ENCODE measurements at regions not wholly inside any gene's neighbourhood (a gene's known extent, or its start where the extent isn't known, plus 50 kb on each side); places are given as distances from the start of the nearest gene placed in this dataset.
"Not testable (repeated sequence)": the region's sequence is repeated elsewhere in the genome, so short reads cannot be mapped to it uniquely, and the experiment has no call there.

DNA sequence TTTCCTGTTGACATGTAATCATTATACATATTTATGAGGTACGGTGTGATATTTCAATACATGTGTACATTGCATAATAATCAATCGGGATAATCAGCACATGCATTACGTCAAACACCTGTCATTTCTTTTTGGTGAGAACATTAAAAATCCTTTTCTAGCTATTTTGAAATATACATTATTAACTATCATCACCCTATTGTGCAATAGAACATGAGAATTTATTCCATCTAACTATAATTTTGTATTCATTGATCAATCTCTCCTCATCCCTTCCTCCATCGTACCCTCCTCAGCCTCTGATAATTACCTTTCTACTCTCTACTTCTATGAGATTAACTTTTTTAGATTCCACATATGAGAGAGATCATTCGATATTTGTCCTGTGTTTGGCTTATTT lies 170.9 kb upstream of the GHR start:
- no peak for DNase-seq

DNA sequence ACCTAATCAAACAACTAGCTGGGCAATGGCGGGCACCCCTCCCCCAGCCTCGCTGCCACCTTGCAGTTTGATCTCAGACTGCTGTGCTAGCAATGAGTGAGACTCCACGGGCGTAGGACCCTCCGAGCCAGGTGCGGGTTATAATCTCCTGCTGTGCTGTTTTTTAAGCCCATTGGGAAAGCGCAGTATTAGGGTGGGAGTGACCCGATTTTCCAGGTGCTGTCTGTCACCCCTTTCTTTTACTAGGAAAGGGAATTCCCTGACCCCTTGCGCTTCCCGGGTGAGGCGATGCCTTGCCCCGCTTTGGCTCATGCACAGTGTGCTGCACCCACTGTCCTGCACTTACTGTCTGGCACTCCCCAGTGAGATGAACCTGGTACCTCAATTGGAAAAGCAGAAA lies 163.3 kb upstream of the GHR start:
- not testable (repeated sequence) for DNase-seq

- DNase-seq, result no peak
These were observed 156.1 kb upstream of the GHR start for GRCh38 chr5:42267091-42267490.

DNA sequence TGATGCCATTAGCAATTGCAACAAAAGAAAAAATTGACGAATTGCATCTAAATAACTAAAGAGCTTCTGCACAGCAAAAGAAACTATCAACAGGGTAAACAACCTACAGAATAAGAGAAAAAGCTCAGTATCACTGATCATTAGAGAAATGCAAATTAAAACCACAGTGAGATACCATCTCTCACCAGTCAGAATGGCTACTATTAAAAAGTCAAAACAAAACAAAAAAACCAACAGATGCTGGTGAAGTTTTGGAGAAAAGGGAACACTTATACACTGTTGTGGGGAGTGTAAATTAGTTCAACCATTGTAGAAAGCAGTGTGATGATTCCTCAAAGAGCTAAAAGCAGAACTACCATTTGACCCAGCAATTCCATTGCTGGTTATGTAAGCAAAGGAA lies 155.1 kb upstream of the GHR start:
- DNase-seq, result not testable (repeated sequence)

- no peak for DNase-seq
These were observed 154.6 kb upstream of the GHR start for GRCh38 chr5:42268630-42269029.

- no peak for DNase-seq
These were observed 152.5 kb upstream of the GHR start for GRCh38 chr5:42270771-42271170.

DNA sequence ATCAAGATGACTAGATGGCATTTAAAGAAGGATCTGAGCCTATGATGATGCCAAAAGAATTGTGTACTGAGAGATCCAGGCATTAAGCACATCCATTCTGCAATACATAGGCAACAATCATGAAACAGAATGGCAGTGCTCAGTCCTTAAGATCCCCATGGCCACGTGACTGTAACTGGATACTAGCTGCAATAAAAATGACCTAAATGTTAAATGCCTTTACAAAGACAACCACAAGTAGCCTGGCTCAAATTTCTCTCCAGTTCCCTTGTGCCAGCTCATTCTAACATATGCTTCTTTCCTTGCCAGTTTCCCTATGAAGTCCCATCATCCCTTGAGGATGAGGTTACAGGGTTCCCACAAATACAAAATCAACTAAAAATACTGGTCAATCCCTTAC lies 148.3 kb upstream of the GHR start:
- no peak for DNase-seq

GRCh38 chr5:42277293-42277692 lies 145.9 kb upstream of the GHR start:
- no peak for DNase-seq

- DNase-seq, result no peak
These were observed 138.7 kb upstream of the GHR start for GRCh38 chr5:42284584-42284983.

- DNase-seq, result no peak
These were observed 138.0 kb upstream of the GHR start for GRCh38 chr5:42285230-42285629.

DNA sequence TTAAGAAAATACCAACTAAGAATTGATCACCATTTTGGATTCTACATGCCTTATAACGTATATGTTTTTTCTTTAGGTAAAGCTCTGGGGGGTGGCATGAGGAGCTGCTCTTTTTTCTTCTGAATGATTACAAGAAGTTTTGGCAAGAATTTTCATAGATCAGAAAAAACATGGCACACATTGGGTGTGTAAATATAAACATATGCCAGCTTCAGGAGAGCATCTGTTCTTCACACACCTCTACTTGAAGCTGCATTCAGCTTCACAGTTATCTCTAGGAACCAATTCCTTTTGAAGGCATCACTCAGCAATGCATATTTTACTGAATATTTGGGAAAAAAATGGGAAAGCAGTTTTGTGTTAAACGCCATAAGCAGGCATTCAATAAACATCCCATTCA lies 122.7 kb upstream of the GHR start:
- DNase-seq, result no peak

DNA sequence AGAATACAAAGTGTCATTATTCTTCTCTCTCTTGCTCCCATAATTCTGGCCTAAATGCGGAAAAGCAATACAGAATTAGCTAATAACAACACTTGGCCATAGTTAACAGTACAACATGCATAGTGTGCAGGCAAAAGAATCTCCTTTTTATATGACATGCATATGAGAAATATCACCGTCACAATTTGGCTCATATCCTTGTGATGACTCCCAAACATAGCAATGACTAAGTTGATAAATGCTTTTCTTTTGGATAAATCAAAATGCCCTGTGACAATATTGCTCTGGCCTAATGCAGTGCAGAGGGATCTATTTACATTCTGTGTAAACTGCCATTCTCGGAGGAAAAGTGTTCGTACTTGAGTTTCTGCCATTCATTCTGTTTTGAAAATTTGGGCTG lies 121.9 kb upstream of the GHR start:
- no peak for DNase-seq

DNA sequence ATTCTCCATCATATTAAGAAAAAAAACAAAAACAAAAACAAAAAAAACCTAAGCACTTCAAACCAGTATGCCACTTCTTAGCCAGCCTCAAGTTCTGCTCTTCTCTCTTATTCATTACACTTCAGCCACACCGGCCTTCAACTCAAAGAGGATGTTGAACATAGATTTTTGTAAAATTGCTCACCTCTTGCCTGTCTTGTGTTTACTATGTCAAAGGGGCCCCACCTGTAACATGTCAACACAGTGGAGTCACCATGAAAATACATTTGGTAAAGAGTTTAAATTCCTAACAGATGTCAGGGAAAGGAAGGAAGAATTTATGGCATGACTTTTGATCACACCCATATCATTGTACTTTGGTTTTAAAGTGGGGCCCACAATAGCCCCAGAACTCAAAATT lies 121.1 kb upstream of the GHR start:
- no peak for DNase-seq

GRCh38 chr5:42306287-42306686 lies 117.0 kb upstream of the GHR start:
- no peak for DNase-seq

DNA sequence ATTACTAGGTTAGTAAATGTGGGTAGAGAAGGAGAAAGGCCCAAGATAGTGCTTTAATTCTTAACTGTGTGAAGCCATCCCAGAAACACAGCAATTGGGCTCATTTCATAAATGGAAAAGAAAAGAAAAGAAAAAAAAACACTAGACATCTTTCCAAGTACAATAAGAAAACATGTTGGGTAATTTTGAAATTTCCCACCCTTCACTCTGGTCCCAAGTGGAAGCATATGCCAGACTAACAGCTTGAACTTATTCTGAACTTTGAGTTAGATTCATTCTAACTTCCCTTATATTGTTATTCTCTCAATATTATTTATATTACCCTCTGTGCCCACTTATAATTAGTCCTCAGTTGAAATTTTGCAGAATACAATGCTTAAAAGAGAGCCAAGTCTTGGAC lies 113.4 kb upstream of the GHR start:
- no peak for DNase-seq

DNA sequence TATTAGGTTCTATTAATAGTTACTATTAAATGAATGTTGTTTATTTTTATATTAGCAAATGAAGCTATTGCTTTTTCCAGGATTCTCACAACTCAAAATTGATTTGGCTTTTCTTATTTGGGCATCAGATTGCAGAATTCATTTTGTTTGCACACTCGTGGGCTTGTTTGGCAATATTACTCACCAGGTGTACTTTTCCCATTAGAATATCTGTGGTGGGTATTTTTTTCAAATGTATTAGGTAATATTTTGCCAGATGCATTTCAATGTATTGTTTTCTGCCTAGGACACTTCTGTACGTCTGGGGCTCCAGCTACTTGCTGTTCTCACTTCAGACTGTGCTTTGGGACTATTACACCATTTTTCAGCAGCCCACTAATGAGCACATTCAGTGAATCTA lies 108.0 kb upstream of the GHR start:
- no peak for DNase-seq

GRCh38 chr5:42317575-42317974 lies 105.7 kb upstream of the GHR start:
- no peak for DNase-seq

DNA sequence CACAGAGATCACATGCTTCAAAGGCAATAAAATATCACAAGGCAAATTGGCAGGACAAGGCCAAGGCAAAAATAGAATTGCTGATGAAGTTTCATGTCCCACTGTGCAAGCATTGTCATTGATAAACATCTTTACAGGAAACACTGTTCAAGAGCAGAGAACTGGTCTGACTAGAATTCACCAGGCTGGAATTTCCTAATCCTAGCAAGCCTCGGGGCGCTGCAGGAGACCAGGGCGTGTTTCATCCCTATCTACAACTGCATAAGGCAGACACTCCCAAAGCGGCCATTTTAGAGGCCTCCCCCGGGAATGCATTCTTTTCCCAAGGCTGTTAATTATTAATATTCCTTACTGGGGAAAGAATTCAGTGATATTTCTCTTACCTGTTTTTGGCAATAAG lies 103.7 kb upstream of the GHR start:
- DNase-seq, result not testable (repeated sequence)

DNA sequence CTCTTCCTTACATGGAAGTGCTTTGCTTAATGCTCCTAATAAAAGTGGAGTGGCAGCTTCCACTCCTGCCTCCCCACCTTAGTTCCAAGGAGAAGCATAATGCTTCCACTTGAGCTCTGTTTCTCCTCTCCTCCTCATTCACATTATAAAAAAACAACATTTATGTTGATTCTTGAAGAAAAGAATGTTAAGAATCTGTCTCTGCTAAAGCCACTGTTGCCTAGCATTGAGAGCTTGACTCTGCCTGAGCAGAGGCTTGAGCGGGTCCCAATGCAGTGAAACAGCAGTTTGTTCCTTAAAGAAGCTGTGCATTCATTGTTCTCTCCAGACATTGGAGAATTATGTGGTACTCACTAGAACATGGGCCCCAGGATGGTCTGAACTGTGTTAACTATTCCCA lies 101.5 kb upstream of the GHR start:
- DNase-seq, result no peak

DNA sequence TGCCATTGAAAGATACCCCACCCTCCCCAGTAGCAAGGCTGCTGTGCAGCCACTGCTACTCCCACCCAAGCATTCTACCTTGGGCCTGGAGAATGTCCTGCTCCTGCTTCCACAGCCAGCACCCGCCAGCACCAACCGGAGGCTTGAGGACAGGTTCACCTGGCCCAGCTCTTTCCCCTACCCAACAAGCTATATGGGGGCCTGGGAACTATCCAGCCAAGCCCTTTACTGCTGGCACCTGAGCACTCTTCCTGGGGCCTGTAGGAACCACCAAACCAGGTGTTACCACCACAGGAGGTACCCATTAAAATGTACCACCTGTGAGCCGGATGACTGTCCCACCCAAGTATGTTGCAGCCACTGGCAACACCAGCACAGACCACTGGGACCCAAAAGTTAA lies 86.1 kb upstream of the GHR start:
- DNase-seq, result no peak

- DNase-seq, result no peak
These were observed 85.6 kb upstream of the GHR start for GRCh38 chr5:42337607-42338006.

DNA sequence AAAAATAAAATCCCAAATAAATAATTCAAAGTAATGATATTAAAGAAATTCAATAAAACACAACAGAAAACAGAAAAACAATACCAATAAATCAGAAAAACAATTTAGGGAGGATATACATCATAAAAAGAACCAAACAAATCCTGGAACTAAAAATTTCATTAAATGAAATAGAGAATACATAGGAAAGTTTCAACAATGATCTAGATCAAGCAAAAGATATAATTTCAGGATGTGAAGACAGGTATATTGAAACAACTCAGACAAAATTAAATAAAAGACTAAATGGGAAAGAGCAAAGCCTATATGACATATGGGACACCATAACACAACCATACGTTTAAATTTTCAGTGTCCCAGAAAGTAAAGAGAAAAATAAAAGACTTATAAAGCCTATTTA lies 85.1 kb upstream of the GHR start:
- DNase-seq, result no peak

DNA sequence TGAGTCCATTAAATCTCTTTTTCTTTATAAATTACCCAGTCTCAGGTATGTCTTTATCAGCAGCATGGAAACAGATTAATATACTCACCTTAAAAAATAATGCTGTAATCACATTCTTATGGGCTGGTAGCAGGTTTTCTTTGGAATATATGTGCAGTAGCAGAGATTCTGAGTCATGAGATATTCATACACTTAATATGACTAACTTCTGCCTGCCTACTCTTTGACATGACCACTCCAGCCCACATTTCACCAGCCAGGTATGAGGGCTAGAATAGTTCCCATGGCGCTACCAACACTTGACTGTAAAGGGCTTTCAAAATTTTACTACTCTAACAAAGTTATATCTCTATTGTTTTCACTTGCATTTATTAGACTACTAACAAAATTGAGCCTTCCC lies 74.1 kb upstream of the GHR start:
- no peak for DNase-seq

DNA sequence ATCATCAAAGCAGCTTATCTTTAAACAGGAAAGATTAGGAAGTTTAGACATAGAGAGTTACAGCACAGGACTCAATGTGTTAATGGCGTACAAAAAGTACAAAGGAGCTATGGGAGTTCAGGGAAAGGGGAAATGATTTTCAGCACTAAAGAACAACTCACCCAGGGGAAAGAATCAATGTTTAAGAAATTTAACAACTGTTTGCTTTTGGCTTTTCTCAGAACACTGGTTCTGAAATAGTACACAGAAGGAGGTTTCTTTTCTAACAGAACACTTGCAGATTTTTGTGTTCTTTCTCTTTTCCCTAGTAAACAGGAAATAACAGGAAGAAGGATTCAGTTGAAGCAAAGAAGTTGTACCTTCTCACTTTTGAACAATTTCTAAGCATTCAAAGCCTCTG lies 71.3 kb upstream of the GHR start:
- DNase-seq, result no peak

DNA sequence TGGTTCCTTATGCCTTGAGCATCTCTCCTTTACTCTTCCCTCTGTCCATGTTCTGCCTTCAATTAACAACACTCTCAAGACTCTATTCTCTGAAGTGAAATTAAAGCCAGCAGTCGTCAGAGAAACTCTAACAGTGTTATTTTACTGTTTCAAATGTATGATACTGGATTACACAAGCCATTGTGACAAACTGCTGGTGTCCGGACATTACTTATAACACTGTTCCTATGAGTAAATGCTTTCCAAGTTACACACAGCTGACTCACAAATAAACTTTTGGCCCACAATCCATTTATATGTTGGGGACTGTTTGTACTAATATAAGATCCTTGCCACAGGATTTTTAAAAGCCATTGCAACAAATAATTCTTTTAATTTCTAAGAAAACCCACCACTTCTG lies 63.2 kb upstream of the GHR start:
- no peak for DNase-seq

GRCh38 chr5:42360616-42361314 lies 62.5 kb upstream of the GHR start:
- no peak for DNase-seq

All from CD4-positive, alpha-beta T cell treated with Interleukin-4 for 4 hours (primary cell).